Stimulated activated CD4-positive, alpha-beta T cell treated with anti-CD3 and anti-CD28 coated beads, Interleukin-2, amount 100 ng/mL, for 4 hours (primary cell): ENCODE measurements at regions not wholly inside any gene's neighbourhood (a gene's known extent, or its start where the extent isn't known, plus 50 kb on each side); places are given as distances from the start of the nearest gene placed in this dataset.
"Not testable (repeated sequence)": the region's sequence is repeated elsewhere in the genome, so short reads cannot be mapped to it uniquely, and the experiment has no call there.

Experiments used
- DNase-seq: peaks from one replicate; pipeline ENCODE4 v3.0.0-alpha.2; 2020; ENCODE audit warnings: low read depth

DNA sequence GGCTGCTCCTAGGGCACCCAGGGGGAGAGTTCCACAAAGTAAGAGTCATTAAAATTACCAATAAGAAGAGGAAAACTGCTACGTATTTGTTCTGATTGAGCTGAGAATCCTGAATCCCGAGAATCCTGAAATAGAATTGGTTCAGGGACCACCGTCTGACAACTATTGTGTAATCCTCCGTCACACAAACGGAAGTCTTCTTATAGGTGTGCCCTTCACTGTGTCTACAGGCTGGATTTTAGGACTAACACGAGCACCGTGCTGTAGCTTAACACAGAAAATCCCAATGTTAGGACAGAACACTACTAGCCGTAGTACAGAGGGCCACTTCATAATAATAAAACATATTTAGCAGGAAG, 50.6 kb upstream of the RNF182 start:
- no peak for DNase-seq

DNA sequence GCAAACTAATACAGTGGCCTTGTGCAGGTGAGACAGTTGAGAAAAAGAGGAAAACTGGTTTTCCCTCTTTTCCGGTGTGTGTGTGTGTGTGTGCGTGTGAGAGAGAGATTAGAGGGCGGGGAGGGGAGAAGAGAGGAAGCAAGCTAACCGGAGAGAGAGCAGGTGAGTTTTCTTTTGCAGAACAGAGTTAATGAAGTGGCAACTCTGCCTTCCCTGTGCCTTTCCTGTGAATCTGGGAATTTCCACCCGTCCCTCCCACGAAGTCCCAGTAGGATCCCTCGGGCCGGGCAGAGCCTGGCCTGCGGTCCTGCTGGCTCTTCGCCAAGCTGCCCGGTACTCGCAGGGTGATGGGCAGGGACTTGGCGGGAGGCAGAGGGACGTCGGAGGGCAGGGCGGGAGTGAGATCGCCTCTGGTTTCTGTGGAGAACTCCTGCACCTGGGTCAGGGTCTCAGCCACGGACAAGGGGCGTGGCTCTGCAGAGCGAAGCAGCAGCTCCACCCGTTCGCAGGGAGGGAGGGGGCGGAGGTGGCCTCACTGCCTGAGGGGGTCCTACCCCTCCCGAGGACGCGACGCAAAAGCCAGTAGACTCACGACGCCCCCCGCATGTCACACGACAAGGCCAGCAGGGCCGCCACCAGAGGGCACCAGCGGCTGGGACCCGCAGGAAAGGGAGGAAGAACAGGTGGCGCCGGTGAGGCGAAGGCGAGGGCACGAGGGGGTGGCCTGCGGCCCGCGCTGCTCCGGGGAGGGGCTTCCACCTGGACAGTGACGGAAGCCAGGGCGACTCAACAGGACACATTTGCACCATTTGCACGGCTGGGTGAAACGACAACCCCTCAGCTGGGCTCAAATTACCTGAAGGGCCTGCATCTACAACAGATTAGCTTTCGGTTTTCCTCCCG, 51.2 kb upstream of the RNF182 start:
- DNase-seq = peak; percentile 69

DNA sequence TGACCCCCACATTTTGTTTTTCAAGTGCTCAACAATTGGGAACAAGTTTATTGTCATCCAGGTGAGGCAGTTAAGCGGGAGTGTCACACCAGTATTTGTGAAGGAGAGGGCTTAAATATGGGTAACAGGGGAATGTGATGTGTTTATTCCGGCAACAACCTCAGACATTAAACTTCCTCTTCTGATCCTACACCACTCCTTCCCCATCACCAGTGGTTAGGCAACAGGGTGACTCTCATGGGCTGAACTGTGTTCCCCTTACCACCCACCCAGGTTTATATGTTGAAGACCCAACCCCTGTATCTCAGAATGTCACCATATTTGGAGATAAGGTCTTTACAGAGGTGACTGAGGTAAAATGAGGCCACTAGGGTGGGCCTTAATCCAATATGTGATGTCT, 52.1 kb upstream of the RNF182 start:
- DNase-seq = no peak

DNA sequence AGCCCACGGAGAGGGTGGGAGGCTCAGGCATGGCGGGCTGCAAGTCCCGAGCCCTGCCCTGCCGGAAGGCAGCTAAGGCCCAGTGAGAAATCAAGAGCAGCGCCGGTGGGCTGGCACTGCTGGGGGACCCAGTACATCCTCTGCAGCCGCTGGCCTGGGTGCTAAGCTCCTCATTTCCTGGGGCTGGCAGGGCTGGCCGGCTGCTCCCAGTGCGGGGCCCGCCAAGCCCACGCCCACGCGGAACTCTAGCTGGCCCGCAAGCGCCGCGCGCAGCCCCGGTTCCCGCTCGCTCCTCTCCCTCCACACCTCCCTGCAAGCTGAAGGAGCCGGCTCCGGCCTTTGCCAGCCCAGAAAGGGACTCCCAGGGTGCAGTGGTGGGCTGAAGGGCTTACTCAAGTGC, 52.7 kb upstream of the RNF182 start:
- not testable (repeated sequence) for DNase-seq

DNA sequence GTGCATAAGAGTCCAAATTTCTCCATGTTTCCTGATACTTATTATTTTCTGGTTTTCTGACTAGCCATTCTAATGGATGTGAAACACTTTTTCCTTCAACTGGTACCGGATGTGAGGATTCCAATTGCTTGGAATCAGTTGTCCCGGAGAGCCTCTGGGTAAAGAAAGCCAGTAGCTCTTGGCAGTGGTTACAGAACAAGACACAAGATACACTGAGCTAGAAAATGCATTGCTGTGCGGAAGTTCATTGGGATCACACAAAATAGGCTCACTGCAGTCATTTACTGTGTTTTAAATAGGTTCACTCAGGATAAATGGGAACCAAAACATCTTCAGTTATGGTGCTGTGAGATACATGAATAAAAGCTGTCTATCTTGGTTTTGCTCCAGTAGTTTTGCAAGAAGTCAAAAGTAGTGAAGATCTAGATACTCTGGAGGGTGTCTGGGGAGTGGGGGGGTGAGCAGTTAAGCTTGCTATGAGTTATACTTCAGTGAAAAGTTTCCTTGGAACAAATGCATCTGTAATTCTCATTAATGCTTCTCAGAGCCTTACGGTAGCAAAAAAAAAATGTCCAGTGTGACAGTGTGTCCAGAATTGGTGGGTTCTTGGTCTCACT, 54.4 kb upstream of the RNF182 start:
- no peak for DNase-seq

- DNase-seq = no peak
Measured at GRCh38 chr6:13868236-13868635, 53.9 kb upstream of the MCUR1 start.

- no peak for DNase-seq
Measured at GRCh38 chr6:13866301-13866700, 51.9 kb upstream of the MCUR1 start.

DNA sequence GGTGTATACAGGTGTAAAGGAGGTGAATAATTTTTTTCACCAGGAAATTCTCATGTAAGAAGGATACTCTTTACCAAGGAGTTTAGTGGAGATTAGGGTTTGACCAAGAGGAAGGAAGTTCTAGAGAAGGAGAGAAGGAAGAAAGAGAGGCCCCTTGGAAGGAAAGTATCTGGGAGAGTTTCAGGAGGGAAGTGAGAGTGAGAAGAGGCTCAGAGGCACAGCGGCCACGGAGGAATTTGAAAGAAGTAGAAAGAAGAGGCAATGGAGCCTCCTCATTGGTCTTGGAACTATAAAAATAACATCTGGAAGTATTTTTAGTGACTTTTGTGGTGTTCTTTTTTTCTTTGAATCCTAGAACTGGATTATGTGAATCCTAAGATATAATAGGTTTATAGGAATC, 50.8 kb upstream of the MCUR1 start:
- DNase-seq = no peak

GRCh38 chr6:13864669-13865068, 50.3 kb upstream of the MCUR1 start:
- not testable (repeated sequence) for DNase-seq
